RWPE1 (cell line): ENCODE measurements at regions not wholly inside any gene's neighbourhood (a gene's known extent, or its start where the extent isn't known, plus 50 kb on each side); places are given as distances from the start of the nearest gene placed in this dataset.

ENCODE experiments used
- CTCF ChIA-PET: fragments of 350-600 bp; sonication (Branson Sonifier 250); formaldehyde crosslinking; extraction: SDS; loops from one replicate; lab custom pipeline; 2021; lab: Yijun Ruan, JAX
- POLR2A ChIA-PET: fragments of 400-600 bp; formaldehyde crosslinking; extraction: SDS; loops from one replicate; lab custom pipeline; 2020; ENCODE audit warnings: antibody characterized with exemption; ENCODE audit not compliant: low non-redundant PET; lab: Yijun Ruan, JAX
- DNase-seq: peaks from one replicate; pipeline ENCODE4 v3.0.0; 2012; ENCODE audit warnings: low spot score
- H3K27ac ChIP-seq: fragments of 450-650 bp; 2 replicates; pipeline ENCODE4 v1.5.1; 2017
- TF ChIP-seq, protein P1 (sequence below): fragments of 450-650 bp; conservative IDR thresholded peaks from 2 replicates; pipeline ENCODE4 v1.5.1; 2017; ENCODE audit warnings: low read depth, mild to moderate bottlenecking

DNA sequence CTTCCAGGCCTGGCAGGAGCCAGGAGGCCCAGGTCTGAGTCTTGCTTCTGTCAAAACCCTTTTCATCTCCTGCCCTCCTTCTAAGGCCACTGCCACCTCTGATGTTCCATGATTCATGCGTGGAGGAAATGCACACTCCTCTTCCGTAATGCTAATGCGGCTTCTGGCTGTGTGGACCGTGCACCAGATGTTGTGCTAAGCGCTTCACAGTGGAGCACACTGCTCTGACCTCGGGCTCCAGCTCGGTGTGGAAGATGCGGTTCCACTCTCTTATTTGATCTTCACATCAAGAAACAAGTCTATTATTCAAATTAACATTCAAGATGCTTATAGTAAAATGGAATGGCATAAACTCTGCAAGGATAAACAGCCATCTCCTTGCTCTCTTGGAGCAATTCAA, 629.2 kb downstream of the UQCRFS1 start:
- POLR2A ChIA-PET: no interaction called here
- CTCF ChIA-PET: no interaction called here
- TF ChIP-seq, protein P1, sequence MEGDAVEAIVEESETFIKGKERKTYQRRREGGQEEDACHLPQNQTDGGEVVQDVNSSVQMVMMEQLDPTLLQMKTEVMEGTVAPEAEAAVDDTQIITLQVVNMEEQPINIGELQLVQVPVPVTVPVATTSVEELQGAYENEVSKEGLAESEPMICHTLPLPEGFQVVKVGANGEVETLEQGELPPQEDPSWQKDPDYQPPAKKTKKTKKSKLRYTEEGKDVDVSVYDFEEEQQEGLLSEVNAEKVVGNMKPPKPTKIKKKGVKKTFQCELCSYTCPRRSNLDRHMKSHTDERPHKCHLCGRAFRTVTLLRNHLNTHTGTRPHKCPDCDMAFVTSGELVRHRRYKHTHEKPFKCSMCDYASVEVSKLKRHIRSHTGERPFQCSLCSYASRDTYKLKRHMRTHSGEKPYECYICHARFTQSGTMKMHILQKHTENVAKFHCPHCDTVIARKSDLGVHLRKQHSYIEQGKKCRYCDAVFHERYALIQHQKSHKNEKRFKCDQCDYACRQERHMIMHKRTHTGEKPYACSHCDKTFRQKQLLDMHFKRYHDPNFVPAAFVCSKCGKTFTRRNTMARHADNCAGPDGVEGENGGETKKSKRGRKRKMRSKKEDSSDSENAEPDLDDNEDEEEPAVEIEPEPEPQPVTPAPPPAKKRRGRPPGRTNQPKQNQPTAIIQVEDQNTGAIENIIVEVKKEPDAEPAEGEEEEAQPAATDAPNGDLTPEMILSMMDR: no peak
- H3K27ac ChIP-seq: no peak overlapping the region
- DNase-seq: no peak

DNA sequence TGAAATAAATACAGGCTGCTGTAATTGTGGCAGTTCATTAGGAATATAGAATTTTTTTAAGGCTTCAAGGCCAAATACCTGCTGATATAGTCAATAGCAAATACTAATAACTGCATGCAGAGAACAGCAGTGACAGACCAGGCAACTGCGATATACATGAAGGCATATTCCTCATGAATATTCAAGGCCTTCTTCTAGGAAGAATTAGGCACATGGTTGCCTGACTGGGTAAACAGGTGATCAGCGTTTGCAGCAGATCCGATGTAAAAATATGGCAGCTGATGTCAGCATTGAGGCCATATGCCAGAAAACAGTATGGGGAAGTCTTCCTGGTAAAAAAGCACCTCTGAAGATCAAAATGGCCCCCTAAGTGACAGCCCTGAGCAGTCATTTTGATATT, 629.7 kb downstream of the UQCRFS1 start:
- CTCF ChIA-PET: no interaction called here

GRCh38 chr19:28582796-28583195, 630.2 kb downstream of the UQCRFS1 start:
- POLR2A ChIA-PET: no interaction called here

More for the DNA sequence above, 629.7 kb downstream of the UQCRFS1 start:
- TF ChIP-seq, protein P1: no peak
- H3K27ac ChIP-seq: no peak overlapping the region
- POLR2A ChIA-PET: no interaction called here
- no peak for DNase-seq

GRCh38 chr19:28582344-28582743, 630.6 kb downstream of the UQCRFS1 start:
- ChIA-PET POLR2A (no interaction called here), CTCF (no interaction called here)
- TF ChIP-seq, protein P1: no peak
- DNase-seq: no peak
- H3K27ac ChIP-seq: no peak overlapping the region

More at GRCh38 chr19:28582796-28583195, 630.2 kb downstream of the UQCRFS1 start:
- DNase-seq: no peak
- CTCF ChIA-PET: no interaction called here
- H3K27ac ChIP-seq: no peak overlapping the region
- TF ChIP-seq, protein P1: no peak

DNA sequence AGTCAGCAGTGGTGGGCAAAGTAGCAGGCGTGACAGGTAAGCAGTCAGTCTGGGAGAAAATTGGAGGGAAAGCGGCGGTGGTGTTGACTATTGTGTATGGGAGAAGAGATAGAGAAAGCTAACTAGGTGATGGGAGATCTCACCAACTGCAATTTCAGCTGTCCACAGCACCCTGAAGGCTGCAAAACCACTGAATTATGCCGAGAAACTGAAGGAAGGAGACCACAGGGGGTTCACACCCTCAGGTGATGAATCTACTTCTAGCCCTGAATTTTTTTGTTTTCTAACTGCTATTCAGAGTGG, 631.5 kb downstream of the UQCRFS1 start:
- TF ChIP-seq, protein P1: no peak
- POLR2A ChIA-PET: no interaction called here
- CTCF ChIA-PET: no interaction called here
- no peak for DNase-seq
- H3K27ac ChIP-seq: no peak overlapping the region

GRCh38 chr19:28578786-28579505, 634.0 kb downstream of the UQCRFS1 start:
- no peak overlapping the region for H3K27ac ChIP-seq
- CTCF ChIA-PET: no interaction called here
- POLR2A ChIA-PET: no interaction called here
- TF ChIP-seq, protein P1: no peak
- DNase-seq: no peak
